Fibroblast of lung (primary cell): ENCODE measurements at regions not wholly inside any gene's neighbourhood (a gene's known extent, or its start where the extent isn't known, plus 50 kb on each side); places are given as distances from the start of the nearest gene placed in this dataset.

Source experiments
- DNase-seq, 2 donors: peaks; one replicate each; pipeline versions ENCODE4 v3.0.0 to v3.0.0-alpha.2; 2010; ENCODE audit warnings: low read depth in 2 of 2
- H2AFZ ChIP-seq: 2 replicates; pipeline ENCODE4 v1.5.1; 2012; ENCODE audit warnings: low read length, control low read depth, inconsistent platforms
- H3K27ac ChIP-seq: 2 replicates; pipeline ENCODE4 v1.5.1; 2011; ENCODE audit warnings: low read length, control low read depth; ENCODE audit not compliant: insufficient read depth
- H3K27me3 ChIP-seq: 2 replicates; pipeline ENCODE4 v1.5.1; 2011; ENCODE audit warnings: mild to moderate bottlenecking, low read length; ENCODE audit not compliant: control insufficient read depth, insufficient read depth
- H3K36me3 ChIP-seq: 2 replicates; pipeline ENCODE4 v1.5.1; 2011; ENCODE audit warnings: low read length; ENCODE audit not compliant: control insufficient read depth, insufficient read depth
- H3K4me1 ChIP-seq: 2 replicates; pipeline ENCODE4 v1.5.1; 2011; ENCODE audit warnings: low read length; ENCODE audit not compliant: control insufficient read depth, insufficient read depth; ENCODE audit errors: extremely low read depth
- H3K4me2 ChIP-seq: 2 replicates; pipeline ENCODE4 v1.5.1; 2011; ENCODE audit warnings: low read length, control low read depth; ENCODE audit not compliant: insufficient read depth; ENCODE audit errors: extremely low read depth
- H3K4me3 ChIP-seq, 4 experiments: fragments of 200-600 bp in 1 of 4; sonication (generic) in 1 of 4; replicated peaks in 1 of 4; 2 replicates each; pipeline ENCODE4 v1.5.1; 2011 to 2016; ENCODE audit warnings: low read length in 4 of 4, low read depth in 3 of 4, mild to moderate bottlenecking in 3 of 4, control low read depth in 2 of 4, inconsistent platforms in 1 of 4, mixed read lengths in 1 of 4; ENCODE audit not compliant: insufficient read depth in 1 of 4; ENCODE audit errors: control extremely low read depth in 1 of 4
- H3K79me2 ChIP-seq: 2 replicates; pipeline ENCODE4 v1.5.1; 2012; ENCODE audit warnings: mild to moderate bottlenecking, low read length, inconsistent platforms; ENCODE audit not compliant: control insufficient read depth, insufficient read depth
- H3K9ac ChIP-seq: 2 replicates; pipeline ENCODE4 v1.5.1; 2011; ENCODE audit warnings: mild to moderate bottlenecking, low read length, control low read depth; ENCODE audit not compliant: insufficient read depth
- H3K9me3 ChIP-seq: 2 replicates; pipeline ENCODE4 v1.5.1; 2012; ENCODE audit warnings: low read depth, low read length; ENCODE audit not compliant: control insufficient read depth, insufficient read depth
- H4K20me1 ChIP-seq: 2 replicates; pipeline ENCODE4 v1.5.1; 2011; ENCODE audit warnings: low read length; ENCODE audit not compliant: control insufficient read depth, insufficient read depth; ENCODE audit errors: extremely low read depth
- CTCF ChIP-seq, 2 donors: IDR thresholded peaks in 1 of 2; conservative IDR thresholded peaks in 1 of 2; 1 replicate in 1 of 2; 2 replicates in 1 of 2; pipeline ENCODE4 v1.5.1; 2011 to 2012; ENCODE audit warnings: low read length in 2 of 2, control low read depth in 1 of 2, inconsistent platforms in 1 of 2, low read depth in 1 of 2, mild to moderate bottlenecking in 1 of 2
- EZH2 ChIP-seq: IDR thresholded peaks from 2 replicates; pipeline ENCODE4 v1.5.1; 2012; ENCODE audit warnings: low read length, control low read depth, mild to moderate bottlenecking; ENCODE audit errors: missing control alignments

GRCh38 chr2:67503066-67503795, 106.1 kb downstream of the ETAA1 start:
- Histone ChIP-seq H3K36me3 (no peaks in the 10 kb centered on the region), H3K4me2 (no peak overlapping the region), H3K9me3 (no peaks in the 10 kb centered on the region), H3K27ac (peak overlapping the region; percentile 73), H3K4me3 (no peak overlapping the region), H3K4me1 (peaks cover 6% of the 10 kb centered on the region), H2AFZ (no peak overlapping the region), H4K20me1 (no peaks in the 10 kb centered on the region), H3K9ac (no peak overlapping the region), H3K27me3 (no peaks in the 10 kb centered on the region), H3K79me2 (no peaks in the 10 kb centered on the region)
- DNase-seq: peak; percentile 89 to 93
- TF ChIP-seq EZH2: no peak

- Histone ChIP-seq H2AFZ (no peak overlapping the region), H3K36me3 (no peaks in the 10 kb centered on the region), H3K27ac (no peak overlapping the region), H3K79me2 (no peaks in the 10 kb centered on the region), H3K27me3 (no peaks in the 10 kb centered on the region), H3K9ac (no peak overlapping the region), H3K4me1 (no peaks in the 10 kb centered on the region), H3K4me2 (no peak overlapping the region), H4K20me1 (no peaks in the 10 kb centered on the region), H3K9me3 (no peaks in the 10 kb centered on the region), H3K4me3 (no peak overlapping the region)
- DNase-seq: peak; percentile 55 to 64
- TF ChIP-seq EZH2 (no peak), CTCF (conservative IDR thresholded peaks at IDR 0.05 in 1 of 2, IDR thresholded peaks at IDR 0.05 in 1 of 2; ENCODE audit: low read depth in 1 of 2, low read length in 2 of 2) (no peak)
Observed at GRCh38 chr2:67510745-67511144, 113.6 kb downstream of the ETAA1 start.

GRCh38 chr2:67514515-67514914, 117.4 kb downstream of the ETAA1 start:
- Histone ChIP-seq H3K27ac (no peak overlapping the region), H3K79me2 (no peaks in the 10 kb centered on the region), H3K27me3 (no peaks in the 10 kb centered on the region), H2AFZ (no peak overlapping the region), H4K20me1 (no peaks in the 10 kb centered on the region), H3K4me1 (no peaks in the 10 kb centered on the region), H3K9me3 (no peaks in the 10 kb centered on the region), H3K4me2 (peak overlapping the region; percentile 1), H3K4me3 (no peak overlapping the region), H3K9ac (no peak overlapping the region), H3K36me3 (no peaks in the 10 kb centered on the region)
- TF ChIP-seq CTCF (conservative IDR thresholded peaks at IDR 0.05 in 1 of 2, IDR thresholded peaks at IDR 0.05 in 1 of 2; ENCODE audit: low read depth in 1 of 2, low read length in 2 of 2) (no peak), EZH2 (no peak)
- DNase-seq: peak; percentile 49 to 84
